ENCODE measurements at regions not wholly inside any gene's neighbourhood (a gene's known extent, or its start where the extent isn't known, plus 50 kb on each side); places are given as distances from the start of the nearest gene placed in this dataset.

GRCh38 chr12:91432089-91432488 lies 249.5 kb upstream of the DCN start:
- H3K27ac ChIP-seq (ENCODE audit: low read length in 2 of 2) = no peak overlapping the region
- ATAC-seq (ENCODE audit: low read depth) (no peak), DNase-seq (no peak)
- WGBS (ENCODE audit: insufficient coverage) = 61% methylated on average over 2 of the region's 2 CpGs
- Mint-ChIP-seq H3K27ac (no peak overlapping the region), H3K27me3 (peaks cover 27% of the 10 kb centered on the region), H3K9me3 (ENCODE audit: insufficient read depth) (no peaks in the 10 kb centered on the region), H3K4me3 (no peak overlapping the region), H3K4me1 (no peaks in the 10 kb centered on the region)
- ChIA-PET CTCF (no interaction called here), POLR2A (no interaction called here)
- no peak overlapping the region for H3K4me3 ChIP-seq (ENCODE audit: control extremely low read depth in 1 of 5, extremely low read depth in 1 of 5, insufficient read depth in 1 of 5, low read depth in 2 of 5, low read length in 4 of 5)
- H3K4me1 ChIP-seq (ENCODE audit: control insufficient read depth in 2 of 2, insufficient read depth in 2 of 2, low read length in 2 of 2) = no peaks in the 10 kb centered on the region
- H4K20me1 ChIP-seq (ENCODE audit: control insufficient read depth, insufficient read depth, low read length, poor library complexity, severe bottlenecking) = no peaks in the 10 kb centered on the region
- H3K79me2 ChIP-seq (ENCODE audit: control insufficient read depth, insufficient read depth, low read length) = no peaks in the 10 kb centered on the region
- no peak overlapping the region for H3K4me2 ChIP-seq (replicated peaks; ENCODE audit: low read depth, low read length, poor library complexity, severe bottlenecking)
- no peaks in the 10 kb centered on the region for H3K36me3 ChIP-seq (replicated peaks in 1 of 2; ENCODE audit: control extremely low read depth in 1 of 2, control insufficient read depth in 1 of 2, extremely low read depth in 1 of 2, insufficient read depth in 2 of 2, low read length in 1 of 2)
- H3K9me3 ChIP-seq (ENCODE audit: control extremely low read depth in 1 of 3, control insufficient read depth in 2 of 3, insufficient read depth in 1 of 3, low read length in 2 of 3) = no peaks in the 10 kb centered on the region
- TF ChIP-seq EZH2 (IDR thresholded peaks at IDR 0.05; ENCODE audit: borderline replicate concordance, insufficient read depth, low read depth, low read length, poor library complexity, severe bottlenecking) (no peak), CTCF (IDR thresholded peaks at IDR 0.05) (no peak)
- H2AFZ ChIP-seq (ENCODE audit: insufficient read depth, low read depth, low read length, poor library complexity, severe bottlenecking) = no peak overlapping the region
- H3K27me3 ChIP-seq (replicated peaks in 1 of 4; ENCODE audit: control extremely low read depth in 1 of 4, control insufficient read depth in 3 of 4, insufficient read depth in 4 of 4, low read length in 3 of 4) = peaks cover 0 to 14% (median 4%) of the 10 kb centered on the region in 4 experiments
- intact Hi-C loops (cut with micrococcal nuclease) = no loop called here
- no peak overlapping the region for H3K9ac ChIP-seq (ENCODE audit: low read length)

DNA sequence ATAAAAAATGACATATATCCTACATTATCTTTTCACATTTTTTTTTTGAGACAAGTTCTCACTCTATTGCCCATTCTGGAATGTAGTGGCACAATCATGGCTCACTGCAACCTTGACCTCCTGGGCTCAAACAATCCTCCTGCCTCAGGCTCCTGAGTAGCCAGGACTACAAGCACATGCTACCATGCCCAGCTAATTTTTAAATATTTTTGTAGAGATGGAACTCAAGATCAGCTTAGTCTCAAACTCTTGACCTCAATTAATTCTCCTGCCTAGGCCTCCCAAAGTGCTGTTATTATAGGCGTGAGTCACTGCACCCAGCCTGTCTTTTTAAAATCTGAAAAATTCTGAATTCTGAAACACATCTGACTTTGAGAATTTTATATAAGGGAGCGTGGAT lies 241.9 kb upstream of the DCN start:
- ChIA-PET POLR2A (no interaction called here), CTCF (no interaction called here)
- Histone ChIP-seq H3K79me2 (ENCODE audit: control insufficient read depth, insufficient read depth, low read length) (no peaks in the 10 kb centered on the region), H3K27me3 (replicated peaks in 1 of 4; ENCODE audit: control extremely low read depth in 1 of 4, control insufficient read depth in 3 of 4, insufficient read depth in 4 of 4, low read length in 3 of 4) (no peaks in the 10 kb centered on the region), H2AFZ (ENCODE audit: insufficient read depth, low read depth, low read length, poor library complexity, severe bottlenecking) (no peak overlapping the region), H3K9me3 (ENCODE audit: control extremely low read depth in 1 of 3, control insufficient read depth in 2 of 3, insufficient read depth in 1 of 3, low read length in 2 of 3) (no peaks in the 10 kb centered on the region), H3K27ac (ENCODE audit: low read length in 2 of 2) (no peak overlapping the region), H3K4me2 (replicated peaks; ENCODE audit: low read depth, low read length, poor library complexity, severe bottlenecking) (no peak overlapping the region), H4K20me1 (ENCODE audit: control insufficient read depth, insufficient read depth, low read length, poor library complexity, severe bottlenecking) (no peaks in the 10 kb centered on the region), H3K36me3 (replicated peaks in 1 of 2; ENCODE audit: control extremely low read depth in 1 of 2, control insufficient read depth in 1 of 2, extremely low read depth in 1 of 2, insufficient read depth in 2 of 2, low read length in 1 of 2) (no peaks in the 10 kb centered on the region), H3K4me3 (ENCODE audit: control extremely low read depth in 1 of 5, extremely low read depth in 1 of 5, insufficient read depth in 1 of 5, low read depth in 2 of 5, low read length in 4 of 5) (no peak overlapping the region), H3K4me1 (ENCODE audit: control insufficient read depth in 2 of 2, insufficient read depth in 2 of 2, low read length in 2 of 2) (no peaks in the 10 kb centered on the region), H3K9ac (ENCODE audit: low read length) (no peak overlapping the region)
- Mint-ChIP-seq H3K27ac (no peak overlapping the region), H3K4me1 (peaks cover 4% of the 10 kb centered on the region), H3K27me3 (peaks cover 25% of the 10 kb centered on the region), H3K4me3 (no peak overlapping the region), H3K9me3 (ENCODE audit: insufficient read depth) (no peaks in the 10 kb centered on the region)
- TF ChIP-seq EZH2 (IDR thresholded peaks at IDR 0.05; ENCODE audit: borderline replicate concordance, insufficient read depth, low read depth, low read length, poor library complexity, severe bottlenecking) (no peak), CTCF (IDR thresholded peaks at IDR 0.05) (no peak)
- no CpG with 5 or more reads among the region's 2 CpGs for WGBS (ENCODE audit: insufficient coverage)
- DNase-seq = no peak
- intact Hi-C loops (cut with micrococcal nuclease) = no loop called here
- ATAC-seq (ENCODE audit: low read depth) = no peak
